ENCODE measurements at regions not wholly inside any gene's neighbourhood (a gene's known extent, or its start where the extent isn't known, plus 50 kb on each side); places are given as distances from the start of the nearest gene placed in this dataset.
"Not testable (repeated sequence)": the region's sequence is repeated elsewhere in the genome, so short reads cannot be mapped to it uniquely, and the experiment has no call there.

- Mint-ChIP-seq H3K27me3 (no peaks in the 10 kb centered on the region), H3K36me3 (no peaks in the 10 kb centered on the region), H3K9me3 (ENCODE audit: low read depth) (peaks cover 2% of the 10 kb centered on the region), H3K4me1 (no peaks in the 10 kb centered on the region), H3K27ac (no peak overlapping the region), H3K4me3 (no peak overlapping the region)
- CTCF ChIA-PET, result no interaction called here
- DNase-seq (no peak), ATAC-seq (no peak)
Measured at GRCh38 chr15:53835309-53835708, 75.8 kb upstream of the WDR72 start.

- CTCF ChIA-PET, result no interaction called here
- Mint-ChIP-seq H3K9me3 (ENCODE audit: low read depth) (peaks cover 2% of the 10 kb centered on the region), H3K4me1 (no peaks in the 10 kb centered on the region), H3K27me3 (no peaks in the 10 kb centered on the region), H3K36me3 (no peaks in the 10 kb centered on the region), H3K4me3 (no peak overlapping the region), H3K27ac (no peak overlapping the region)
- no peak for DNase-seq
- ATAC-seq, result no peak
Measured at GRCh38 chr15:53834214-53834613, 74.8 kb upstream of the WDR72 start.

- Mint-ChIP-seq H3K9me3 (ENCODE audit: low read depth) (peaks cover 2% of the 10 kb centered on the region), H3K4me3 (no peak overlapping the region), H3K36me3 (no peaks in the 10 kb centered on the region), H3K4me1 (no peaks in the 10 kb centered on the region), H3K27me3 (no peaks in the 10 kb centered on the region), H3K27ac (no peak overlapping the region)
- ATAC-seq (no peak), DNase-seq (no peak)
- CTCF ChIA-PET, result no interaction called here
Measured at GRCh38 chr15:53833134-53833624, 73.7 kb upstream of the WDR72 start.

GRCh38 chr15:53831907-53832770 lies 72.7 kb upstream of the WDR72 start:
- ATAC-seq, result no peak
- H3K4me1 Mint-ChIP-seq, result no peaks in the 10 kb centered on the region
- CTCF ChIA-PET, result no interaction called here
- no peaks in the 10 kb centered on the region for H3K36me3 Mint-ChIP-seq
- DNase-seq, result no peak
- peaks cover 2% of the 10 kb centered on the region for H3K9me3 Mint-ChIP-seq (ENCODE audit: low read depth)
- no peaks in the 10 kb centered on the region for H3K27me3 Mint-ChIP-seq
- no peak overlapping the region for H3K4me3 Mint-ChIP-seq
- H3K27ac Mint-ChIP-seq, result no peak overlapping the region

GRCh38 chr15:53830707-53831386 lies 71.4 kb upstream of the WDR72 start:
- H3K4me3 Mint-ChIP-seq, result no peak overlapping the region
- no peaks in the 10 kb centered on the region for H3K27me3 Mint-ChIP-seq
- H3K9me3 Mint-ChIP-seq (ENCODE audit: low read depth), result peaks cover 2% of the 10 kb centered on the region
- H3K36me3 Mint-ChIP-seq, result no peaks in the 10 kb centered on the region
- no peak for DNase-seq
- no peak for ATAC-seq
- CTCF ChIA-PET, result no interaction called here
- no peaks in the 10 kb centered on the region for H3K4me1 Mint-ChIP-seq
- no peak overlapping the region for H3K27ac Mint-ChIP-seq

GRCh38 chr15:53829923-53830459 lies 70.5 kb upstream of the WDR72 start:
- DNase-seq, result no peak
- CTCF ChIA-PET, result no interaction called here
- no peaks in the 10 kb centered on the region for H3K36me3 Mint-ChIP-seq
- H3K27ac Mint-ChIP-seq, result no peak overlapping the region
- no peak overlapping the region for H3K4me3 Mint-ChIP-seq
- H3K9me3 Mint-ChIP-seq (ENCODE audit: low read depth), result peaks cover 2% of the 10 kb centered on the region
- ATAC-seq, result no peak
- H3K27me3 Mint-ChIP-seq, result no peaks in the 10 kb centered on the region
- no peaks in the 10 kb centered on the region for H3K4me1 Mint-ChIP-seq

- H3K9me3 Mint-ChIP-seq (ENCODE audit: low read depth), result peaks cover 2% of the 10 kb centered on the region
- no peaks in the 10 kb centered on the region for H3K36me3 Mint-ChIP-seq
- no peak overlapping the region for H3K27ac Mint-ChIP-seq
- H3K4me3 Mint-ChIP-seq, result no peak overlapping the region
- ATAC-seq, result no peak
- CTCF ChIA-PET, result no interaction called here
- no peaks in the 10 kb centered on the region for H3K27me3 Mint-ChIP-seq
- no peak for DNase-seq
- no peaks in the 10 kb centered on the region for H3K4me1 Mint-ChIP-seq
Measured at GRCh38 chr15:53829471-53829870, 70.0 kb upstream of the WDR72 start.

- Mint-ChIP-seq H3K36me3 (no peaks in the 10 kb centered on the region), H3K4me1 (no peaks in the 10 kb centered on the region), H3K9me3 (ENCODE audit: low read depth) (peaks cover 2% of the 10 kb centered on the region), H3K27me3 (no peaks in the 10 kb centered on the region), H3K27ac (no peak overlapping the region), H3K4me3 (no peak overlapping the region)
- CTCF ChIA-PET, result no interaction called here
- ATAC-seq, result no peak
- DNase-seq, result no peak
Measured at GRCh38 chr15:53827355-53827754, 67.9 kb upstream of the WDR72 start.

GRCh38 chr15:53811530-53811929 lies 52.1 kb upstream of the WDR72 start:
- no peak overlapping the region for H3K27ac Mint-ChIP-seq
- CTCF ChIA-PET, result no interaction called here
- no peak for ATAC-seq
- no peaks in the 10 kb centered on the region for H3K9me3 Mint-ChIP-seq (ENCODE audit: low read depth)
- no peaks in the 10 kb centered on the region for H3K36me3 Mint-ChIP-seq
- H3K27me3 Mint-ChIP-seq, result no peaks in the 10 kb centered on the region
- DNase-seq, result no peak
- H3K4me1 Mint-ChIP-seq, result no peaks in the 10 kb centered on the region
- no peak overlapping the region for H3K4me3 Mint-ChIP-seq

- DNase-seq; H3K4me1 Mint-ChIP-seq; CTCF ChIA-PET; H3K36me3 Mint-ChIP-seq; H3K9me3 Mint-ChIP-seq (ENCODE audit: low read depth); ATAC-seq; H3K4me3 Mint-ChIP-seq; H3K27me3 Mint-ChIP-seq; H3K27ac Mint-ChIP-seq: not testable (repeated sequence)
Measured at GRCh38 chr15:53810306-53810705, 50.8 kb upstream of the WDR72 start.

Measured in activated CD8-positive, alpha-beta memory T cell treated with anti-CD3 and anti-CD28 coated beads, Interleukin-2, amount 10 ng/mL, durations not matched to agents 7 days and 5 days (primary cell).